HL-60/S4 treated with retinoic acid at 250 ng/mL for 4 days and 3 days (cell line): ENCODE measurements at regions not wholly inside any gene's neighbourhood (a gene's known extent, or its start where the extent isn't known, plus 50 kb on each side); places are given as distances from the start of the nearest gene placed in this dataset.

Experiments
- in situ Hi-C: fragments of 300-500 bp; cut with MboI; formaldehyde crosslinking; loops from 2 replicates; pipeline ENCODE4 v1.7.0; 2022; ENCODE audit warnings: low sequenced_read_pairs

- in situ Hi-C loops = no loop called here
These were observed 237.5 kb downstream of the COG6 start for GRCh38 chr13:39892721-39893685.

GRCh38 chr13:39893808-39894207 lies 238.3 kb downstream of the COG6 start:
- in situ Hi-C loops = no loop called here

- in situ Hi-C loops = no loop called here
These were observed 239.1 kb downstream of the COG6 start for GRCh38 chr13:39894586-39894985.

- in situ Hi-C loops = no loop called here
These were observed 239.8 kb downstream of the COG6 start for GRCh38 chr13:39895254-39895653.

- in situ Hi-C loops = no loop called here
These were observed 242.2 kb downstream of the COG6 start for GRCh38 chr13:39897636-39898035.

GRCh38 chr13:39900106-39900750 lies 244.8 kb downstream of the COG6 start:
- in situ Hi-C loops = no loop called here

GRCh38 chr13:39904959-39905358 lies 249.5 kb downstream of the COG6 start:
- in situ Hi-C loops = no loop called here

- in situ Hi-C loops = no loop called here
These were observed 254.2 kb downstream of the COG6 start for GRCh38 chr13:39909634-39910033.

GRCh38 chr13:39910041-39910440 lies 254.6 kb downstream of the COG6 start:
- in situ Hi-C loops = no loop called here

- in situ Hi-C loops = no loop called here
These were observed 255.4 kb downstream of the COG6 start for GRCh38 chr13:39910833-39911232.

GRCh38 chr13:39913339-39913738 lies 257.9 kb downstream of the COG6 start:
- in situ Hi-C loops = no loop called here

GRCh38 chr13:39913928-39914327 lies 258.5 kb downstream of the COG6 start:
- in situ Hi-C loops = no loop called here

- in situ Hi-C loops = no loop called here
These were observed 260.0 kb downstream of the COG6 start for GRCh38 chr13:39915418-39915817.

- in situ Hi-C loops = no loop called here
These were observed 260.9 kb downstream of the COG6 start for GRCh38 chr13:39916330-39916729.

- in situ Hi-C loops = no loop called here
These were observed 263.3 kb downstream of the COG6 start for GRCh38 chr13:39918620-39919236.

GRCh38 chr13:39920613-39921012 lies 265.2 kb downstream of the COG6 start:
- in situ Hi-C loops = no loop called here

GRCh38 chr13:39926345-39926744 lies 270.9 kb downstream of the COG6 start:
- in situ Hi-C loops = no loop called here

- in situ Hi-C loops = no loop called here
These were observed 272.8 kb downstream of the COG6 start for GRCh38 chr13:39928261-39928660.

GRCh38 chr13:39929583-39929982 lies 274.1 kb downstream of the COG6 start:
- in situ Hi-C loops = no loop called here

GRCh38 chr13:39930060-39930459 lies 274.6 kb downstream of the COG6 start:
- in situ Hi-C loops = no loop called here

- in situ Hi-C loops = no loop called here
These were observed 275.3 kb downstream of the COG6 start for GRCh38 chr13:39930544-39931444.
